Right lobe of liver (tissue), 4 donors: ENCODE measurements at regions not wholly inside any gene's neighbourhood (a gene's known extent, or its start where the extent isn't known, plus 50 kb on each side); places are given as distances from the start of the nearest gene placed in this dataset.

ENCODE experiments used
- CTCF ChIP-seq, 4 donors: fragments of 200-600 bp in 3 of 4; fragments of 450-650 bp in 1 of 4; IDR thresholded peaks; one replicate each; pipeline versions ENCODE4 v1.5.1 to v1.8.0; 2016 to 2022; ENCODE audit warnings: antibody characterized with exemption in 4 of 4, mild to moderate bottlenecking in 2 of 4
- POLR2A ChIP-seq: fragments of 450-650 bp; IDR thresholded peaks from one replicate; pipeline ENCODE4 v1.6.1; 2017; ENCODE audit warnings: antibody characterized with exemption, mild to moderate bottlenecking
- donor health status: DM: no; HTN: no; CAD: no.
- donor health status: DM: no; HTN: no; CAD: no.
- donor health status: DM: no; HTN: yes; CAD: no.

GRCh38 chr3:68306571-68306970 is 625.8 kb downstream of the TAFA4 start:
- TF ChIP-seq POLR2A: no peak
- TF ChIP-seq CTCF (IDR thresholded peaks at IDR 0.05): no peak
